DND-41 (cell line): ENCODE measurements at regions not wholly inside any gene's neighbourhood (a gene's known extent, or its start where the extent isn't known, plus 50 kb on each side); places are given as distances from the start of the nearest gene placed in this dataset.

Experiments
- ATAC-seq: fragments of 200-7000 bp; cut with Tn5 transposase; 3 replicates; pipeline ENCODE4 v1.9.1; 2021; ENCODE audit warnings: low read depth; ENCODE audit not compliant: insufficient read depth
- DNase-seq: peaks from one replicate; pipeline ENCODE4 v3.0.0-alpha.2; 2020
- H2AFZ ChIP-seq: 2 replicates; pipeline ENCODE4 v1.6.0; 2012; ENCODE audit warnings: low read depth, low read length
- H3K27ac ChIP-seq: 2 replicates; pipeline ENCODE4 v1.5.1; 2012; ENCODE audit warnings: low read length, inconsistent platforms
- H3K27me3 ChIP-seq: fragments of 200-600 bp; sonication (generic); 2 replicates; pipeline ENCODE4 v1.6.0; 2012; ENCODE audit warnings: low read length, mild to moderate bottlenecking, inconsistent platforms; ENCODE audit not compliant: insufficient read depth, poor library complexity
- H3K36me3 ChIP-seq: 2 replicates; pipeline ENCODE4 v1.5.1; 2012; ENCODE audit warnings: low read length, inconsistent platforms; ENCODE audit not compliant: insufficient read depth
- H3K4me1 ChIP-seq: 2 replicates; pipeline ENCODE4 v1.5.1; 2012; ENCODE audit warnings: mild to moderate bottlenecking, low read length; ENCODE audit not compliant: insufficient read depth
- H3K4me2 ChIP-seq: 2 replicates; pipeline ENCODE4 v1.6.0; 2012; ENCODE audit warnings: mild to moderate bottlenecking, moderate library complexity, low read length, inconsistent platforms; ENCODE audit not compliant: insufficient read depth
- H3K4me3 ChIP-seq, 2 experiments: fragments of 200-600 bp in 1 of 2; shearing (Covaris generic) in 1 of 2; 2 replicates each; pipeline ENCODE4 v1.5.1; 2012 to 2016; ENCODE audit warnings: inconsistent platforms in 2 of 2, low read length in 2 of 2, mild to moderate bottlenecking in 2 of 2, low read depth in 1 of 2, moderate library complexity in 1 of 2
- H3K79me2 ChIP-seq: 2 replicates; pipeline ENCODE4 v1.6.0; 2012; ENCODE audit warnings: low read length, inconsistent platforms; ENCODE audit not compliant: insufficient read depth
- H3K9ac ChIP-seq: 2 replicates; pipeline ENCODE4 v1.6.0; 2012; ENCODE audit warnings: low read depth, mild to moderate bottlenecking, inconsistent platforms, low read length, moderate library complexity
- H3K9me3 ChIP-seq: 2 replicates; pipeline ENCODE4 v1.5.1; 2012; ENCODE audit warnings: low read length, moderate library complexity, mild to moderate bottlenecking, inconsistent platforms; ENCODE audit not compliant: insufficient read depth, severe bottlenecking
- H4K20me1 ChIP-seq: 2 replicates; pipeline ENCODE4 v1.6.0; 2012; ENCODE audit warnings: low read length; ENCODE audit not compliant: insufficient read depth
- EZH2 ChIP-seq: IDR thresholded peaks from 3 replicates; pipeline ENCODE4 v1.6.1; 2012; ENCODE audit warnings: borderline replicate concordance, low read depth, mild to moderate bottlenecking, moderate library complexity, low read length, inconsistent platforms; ENCODE audit not compliant: severe bottlenecking
- TF ChIP-seq, protein P1 (sequence below): IDR thresholded peaks from 2 replicates; pipeline ENCODE4 v1.5.1; 2012; ENCODE audit warnings: borderline replicate concordance, low read length, moderate library complexity, mild to moderate bottlenecking; ENCODE audit not compliant: poor library complexity, severe bottlenecking; ENCODE audit errors: extremely low read depth

DNA sequence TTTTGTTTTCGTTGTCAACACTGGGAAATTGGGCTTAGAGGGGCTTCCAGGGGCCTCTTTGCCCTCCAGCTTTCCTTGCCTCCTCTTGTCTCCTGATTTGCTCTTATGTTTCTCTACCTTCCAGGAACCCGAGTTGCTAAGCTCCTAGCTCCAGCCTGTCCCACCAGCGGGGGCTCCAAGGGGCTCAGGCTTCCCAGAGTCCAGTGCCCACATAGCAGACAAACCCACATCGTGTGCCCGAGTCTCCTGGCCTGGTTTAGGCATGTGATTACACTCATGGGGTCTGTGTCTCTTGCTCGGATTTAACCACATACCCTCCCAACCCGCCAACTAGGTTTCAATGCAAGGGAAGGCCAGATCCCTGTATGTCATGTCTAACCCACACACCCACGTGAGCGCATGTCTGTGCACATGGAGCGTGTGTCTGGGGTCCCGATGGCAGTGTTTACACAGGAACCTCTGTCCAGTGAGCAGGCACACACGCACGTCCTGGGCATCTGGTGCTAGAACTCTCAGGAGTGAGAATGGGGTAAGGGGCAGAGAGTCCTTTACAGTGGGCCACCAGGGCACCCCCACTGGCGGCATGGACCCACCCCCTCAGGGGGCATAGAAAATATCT, 76.1 kb upstream of the MED9 start:
- H3K9me3 ChIP-seq = no peaks in the 10 kb centered on the region
- H2AFZ ChIP-seq = no peak overlapping the region
- peak overlapping the region; percentile 88 for H3K27ac ChIP-seq
- H3K4me3 ChIP-seq = no peak overlapping the region
- no peak for DNase-seq
- no peak for ATAC-seq
- no peaks in the 10 kb centered on the region for H3K36me3 ChIP-seq
- H3K9ac ChIP-seq = peak overlapping the region; percentile 17; the same call in 1 of the 2 replicates
- H3K27me3 ChIP-seq = no peaks in the 10 kb centered on the region
- H3K4me1 ChIP-seq = peaks cover 97% of the 10 kb centered on the region
- no peak overlapping the region for H3K4me2 ChIP-seq
- TF ChIP-seq EZH2 = no peak
- TF ChIP-seq, protein P1, sequence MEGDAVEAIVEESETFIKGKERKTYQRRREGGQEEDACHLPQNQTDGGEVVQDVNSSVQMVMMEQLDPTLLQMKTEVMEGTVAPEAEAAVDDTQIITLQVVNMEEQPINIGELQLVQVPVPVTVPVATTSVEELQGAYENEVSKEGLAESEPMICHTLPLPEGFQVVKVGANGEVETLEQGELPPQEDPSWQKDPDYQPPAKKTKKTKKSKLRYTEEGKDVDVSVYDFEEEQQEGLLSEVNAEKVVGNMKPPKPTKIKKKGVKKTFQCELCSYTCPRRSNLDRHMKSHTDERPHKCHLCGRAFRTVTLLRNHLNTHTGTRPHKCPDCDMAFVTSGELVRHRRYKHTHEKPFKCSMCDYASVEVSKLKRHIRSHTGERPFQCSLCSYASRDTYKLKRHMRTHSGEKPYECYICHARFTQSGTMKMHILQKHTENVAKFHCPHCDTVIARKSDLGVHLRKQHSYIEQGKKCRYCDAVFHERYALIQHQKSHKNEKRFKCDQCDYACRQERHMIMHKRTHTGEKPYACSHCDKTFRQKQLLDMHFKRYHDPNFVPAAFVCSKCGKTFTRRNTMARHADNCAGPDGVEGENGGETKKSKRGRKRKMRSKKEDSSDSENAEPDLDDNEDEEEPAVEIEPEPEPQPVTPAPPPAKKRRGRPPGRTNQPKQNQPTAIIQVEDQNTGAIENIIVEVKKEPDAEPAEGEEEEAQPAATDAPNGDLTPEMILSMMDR = no peak
- no peaks in the 10 kb centered on the region for H4K20me1 ChIP-seq
- no peaks in the 10 kb centered on the region for H3K79me2 ChIP-seq

DNA sequence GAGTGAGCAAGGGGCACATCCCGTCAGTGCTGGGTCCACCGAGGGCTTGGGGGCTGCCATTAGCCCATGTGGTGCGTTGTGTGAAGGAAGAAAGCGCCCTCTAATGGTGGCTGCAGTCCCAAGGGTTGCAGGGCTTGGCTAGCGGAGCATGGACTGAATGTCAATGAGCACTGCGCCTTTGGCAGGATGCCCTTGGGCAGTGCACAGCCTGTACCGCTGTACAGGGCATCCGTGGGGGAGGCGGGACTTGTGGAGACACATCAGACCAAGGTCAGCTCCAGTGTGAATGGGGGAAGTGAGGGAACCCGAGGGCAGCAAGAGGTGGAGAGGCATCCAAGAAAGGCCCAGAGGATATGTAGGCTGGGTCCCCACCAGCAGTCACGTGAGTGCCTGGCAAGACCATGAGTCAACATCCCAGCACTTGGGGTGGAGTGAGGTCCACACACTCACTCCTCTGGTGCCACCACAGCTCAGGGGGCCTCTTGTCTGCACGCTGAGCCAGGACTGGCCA, 75.5 kb upstream of the MED9 start:
- Histone ChIP-seq H2AFZ (no peak overlapping the region), H3K27me3 (no peaks in the 10 kb centered on the region), H3K4me3 (no peak overlapping the region), H3K9ac (peak overlapping the region; percentile 17; the same call in 1 of the 2 replicates), H3K27ac (peak overlapping the region; percentile 88), H3K36me3 (no peaks in the 10 kb centered on the region), H3K4me2 (no peak overlapping the region), H3K9me3 (no peaks in the 10 kb centered on the region), H3K4me1 (peaks cover 97% of the 10 kb centered on the region), H4K20me1 (no peaks in the 10 kb centered on the region), H3K79me2 (no peaks in the 10 kb centered on the region)
- TF ChIP-seq, protein P1 = peak; percentile 58
- no peak for TF ChIP-seq EZH2
- DNase-seq (no peak), ATAC-seq (no peak)

DNA sequence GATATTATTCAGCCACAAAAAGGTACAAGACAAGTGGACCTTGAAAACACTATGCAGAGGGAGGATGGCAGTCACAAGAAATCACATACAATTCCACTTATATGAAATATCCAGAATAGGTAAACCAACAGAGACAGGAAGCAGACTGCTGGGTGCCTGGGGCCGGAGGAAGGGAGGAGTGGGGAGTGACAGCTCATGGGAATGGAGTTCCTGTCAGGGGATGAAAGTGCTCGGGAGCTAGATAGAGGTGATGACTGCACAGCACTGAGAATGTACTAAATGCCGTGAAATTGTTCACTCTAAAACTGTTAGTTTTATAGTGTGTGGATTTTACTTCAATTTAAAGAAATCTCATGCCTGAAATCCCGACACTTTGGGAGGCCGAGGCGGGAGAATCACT, 74.2 kb upstream of the MED9 start:
- no peaks in the 10 kb centered on the region for H3K36me3 ChIP-seq
- peak overlapping the region; percentile 62 for H3K9ac ChIP-seq
- no peak for ATAC-seq
- no peaks in the 10 kb centered on the region for H4K20me1 ChIP-seq
- no peak overlapping the region; a peak in 1 of 4 replicates for H3K4me3 ChIP-seq
- H3K79me2 ChIP-seq = no peaks in the 10 kb centered on the region
- peaks cover 98% of the 10 kb centered on the region for H3K4me1 ChIP-seq
- peak overlapping the region; percentile 61 for H3K4me2 ChIP-seq
- peak overlapping the region; percentile 96 for H3K27ac ChIP-seq
- no peak for DNase-seq
- H3K9me3 ChIP-seq = no peaks in the 10 kb centered on the region
- H3K27me3 ChIP-seq = no peaks in the 10 kb centered on the region
- TF ChIP-seq, protein P1 = no peak
- no peak for TF ChIP-seq EZH2
- H2AFZ ChIP-seq = no peak overlapping the region
